ENCODE measurements at regions not wholly inside any gene's neighbourhood (a gene's known extent, or its start where the extent isn't known, plus 50 kb on each side); places are given as distances from the start of the nearest gene placed in this dataset.

- peaks cover 12% of the 10 kb centered on the region for H3K4me1 Mint-ChIP-seq (ENCODE audit: unreplicated experiment)
- TF ChIP-seq CTCF (conservative IDR thresholded peaks at IDR 0.05): no peak
These were observed 92.0 kb downstream of the HLX start for GRCh38 chr1:220971221-220971620.

GRCh38 chr1:220974431-220974830 lies 95.2 kb downstream of the HLX start:
- H3K27ac Mint-ChIP-seq: no peak overlapping the region
- H3K27me3 Mint-ChIP-seq: peaks cover 19% of the 10 kb centered on the region
- DNase-seq (ENCODE audit: extremely low spot score, unreplicated experiment): no peak
- no peak overlapping the region for H3K4me3 Mint-ChIP-seq
- no peaks in the 10 kb centered on the region for H3K36me3 Mint-ChIP-seq
- no peak for TF ChIP-seq CTCF (conservative IDR thresholded peaks at IDR 0.05)
- no peaks in the 10 kb centered on the region for H3K4me1 Mint-ChIP-seq (ENCODE audit: unreplicated experiment)
- no peaks in the 10 kb centered on the region for H3K9me3 Mint-ChIP-seq

More at GRCh38 chr1:220971221-220971620, 92.0 kb downstream of the HLX start:
- no peak overlapping the region for H3K4me3 Mint-ChIP-seq
- H3K27ac Mint-ChIP-seq: no peak overlapping the region
- DNase-seq (ENCODE audit: extremely low spot score, unreplicated experiment): no peak
- no peaks in the 10 kb centered on the region for H3K36me3 Mint-ChIP-seq
- H3K9me3 Mint-ChIP-seq: no peaks in the 10 kb centered on the region
- H3K27me3 Mint-ChIP-seq: peaks cover 13% of the 10 kb centered on the region

- H3K27me3 Mint-ChIP-seq: peaks cover 30% of the 10 kb centered on the region
- no peaks in the 10 kb centered on the region for H3K4me1 Mint-ChIP-seq (ENCODE audit: unreplicated experiment)
- no peak for DNase-seq (ENCODE audit: extremely low spot score, unreplicated experiment)
- H3K27ac Mint-ChIP-seq: no peak overlapping the region
- H3K9me3 Mint-ChIP-seq: no peaks in the 10 kb centered on the region
- H3K4me3 Mint-ChIP-seq: no peak overlapping the region
- H3K36me3 Mint-ChIP-seq: no peaks in the 10 kb centered on the region
- no peak for TF ChIP-seq CTCF (conservative IDR thresholded peaks at IDR 0.05)
These were observed 97.1 kb downstream of the HLX start for GRCh38 chr1:220976390-220976789.

GRCh38 chr1:220979371-220979770 lies 100.1 kb downstream of the HLX start:
- Mint-ChIP-seq H3K9me3 (no peaks in the 10 kb centered on the region), H3K4me1 (ENCODE audit: unreplicated experiment) (no peaks in the 10 kb centered on the region), H3K27ac (no peak overlapping the region), H3K36me3 (no peaks in the 10 kb centered on the region), H3K27me3 (peaks cover 36% of the 10 kb centered on the region), H3K4me3 (no peak overlapping the region)
- no peak for DNase-seq (ENCODE audit: extremely low spot score, unreplicated experiment)
- no peak for TF ChIP-seq CTCF (conservative IDR thresholded peaks at IDR 0.05)

- Mint-ChIP-seq H3K27me3 (peaks cover 55% of the 10 kb centered on the region), H3K4me1 (ENCODE audit: unreplicated experiment) (no peaks in the 10 kb centered on the region)
These were observed 103.4 kb downstream of the HLX start for GRCh38 chr1:220982686-220983085.

More at GRCh38 chr1:220982686-220983085, 103.4 kb downstream of the HLX start:
- Mint-ChIP-seq H3K9me3 (no peaks in the 10 kb centered on the region), H3K36me3 (no peaks in the 10 kb centered on the region), H3K27ac (no peak overlapping the region), H3K4me3 (no peak overlapping the region)
- no peak for TF ChIP-seq CTCF (conservative IDR thresholded peaks at IDR 0.05)
- DNase-seq (ENCODE audit: extremely low spot score, unreplicated experiment): no peak

All from type B pancreatic cell (in vitro differentiated cells).